C4-2B (cell line): ENCODE measurements at regions not wholly inside any gene's neighbourhood (a gene's known extent, or its start where the extent isn't known, plus 50 kb on each side); places are given as distances from the start of the nearest gene placed in this dataset.

Experiments
- H3K27ac ChIP-seq: fragments of 450-650 bp; 2 replicates; pipeline ENCODE4 v1.5.1; 2017
- ZFX ChIP-seq: fragments of 450-650 bp; IDR thresholded peaks from 2 replicates; pipeline ENCODE4 v1.6.1; 2017
- TF ChIP-seq, protein P1 (sequence below): fragments of 450-650 bp; conservative IDR thresholded peaks from 2 replicates; pipeline ENCODE4 v1.5.1; 2017; ENCODE audit warnings: mild to moderate bottlenecking

GRCh38 chr3:5068531-5069050 lies 53.5 kb upstream of the ARL8B start:
- TF ChIP-seq, protein P1, sequence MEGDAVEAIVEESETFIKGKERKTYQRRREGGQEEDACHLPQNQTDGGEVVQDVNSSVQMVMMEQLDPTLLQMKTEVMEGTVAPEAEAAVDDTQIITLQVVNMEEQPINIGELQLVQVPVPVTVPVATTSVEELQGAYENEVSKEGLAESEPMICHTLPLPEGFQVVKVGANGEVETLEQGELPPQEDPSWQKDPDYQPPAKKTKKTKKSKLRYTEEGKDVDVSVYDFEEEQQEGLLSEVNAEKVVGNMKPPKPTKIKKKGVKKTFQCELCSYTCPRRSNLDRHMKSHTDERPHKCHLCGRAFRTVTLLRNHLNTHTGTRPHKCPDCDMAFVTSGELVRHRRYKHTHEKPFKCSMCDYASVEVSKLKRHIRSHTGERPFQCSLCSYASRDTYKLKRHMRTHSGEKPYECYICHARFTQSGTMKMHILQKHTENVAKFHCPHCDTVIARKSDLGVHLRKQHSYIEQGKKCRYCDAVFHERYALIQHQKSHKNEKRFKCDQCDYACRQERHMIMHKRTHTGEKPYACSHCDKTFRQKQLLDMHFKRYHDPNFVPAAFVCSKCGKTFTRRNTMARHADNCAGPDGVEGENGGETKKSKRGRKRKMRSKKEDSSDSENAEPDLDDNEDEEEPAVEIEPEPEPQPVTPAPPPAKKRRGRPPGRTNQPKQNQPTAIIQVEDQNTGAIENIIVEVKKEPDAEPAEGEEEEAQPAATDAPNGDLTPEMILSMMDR = no peak
- TF ChIP-seq ZFX = no peak
- H3K27ac ChIP-seq = no peak overlapping the region

GRCh38 chr3:5069627-5070026 lies 52.5 kb upstream of the ARL8B start:
- H3K27ac ChIP-seq = no peak overlapping the region
- TF ChIP-seq, protein P1 = no peak
- no peak for TF ChIP-seq ZFX

GRCh38 chr3:5071061-5071460 lies 51.0 kb upstream of the ARL8B start:
- no peak overlapping the region for H3K27ac ChIP-seq
- no peak for TF ChIP-seq ZFX
- TF ChIP-seq, protein P1 = no peak

- no peak overlapping the region for H3K27ac ChIP-seq
- no peak for TF ChIP-seq ZFX
- TF ChIP-seq, protein P1 = no peak
These were observed 49.8 kb upstream of the ARL8B start for GRCh38 chr3:5072100-5072816.
